Naive thymus-derived CD8-positive, alpha-beta T cell (primary cell): ENCODE measurements at regions not wholly inside any gene's neighbourhood (a gene's known extent, or its start where the extent isn't known, plus 50 kb on each side); places are given as distances from the start of the nearest gene placed in this dataset.
A peak's percentile ranks its signal among the peaks of the same experiment; 100 is the strongest.

ENCODE experiments used
- ATAC-seq, 2 donors: fragments of 150-1000 bp; cut with Tn5 transposase in 1 of 2; sonication (Bioruptor Pico), chemical (Tn5 transposase) in 1 of 2; 1 replicate in 1 of 2; 2 replicates in 1 of 2; pipeline ENCODE4 v1.10.0; 2021; ENCODE audit warnings: mild to moderate bottlenecking in 2 of 2, moderate library complexity in 2 of 2
- POLR2A ChIA-PET: fragments of 350-600 bp; sonication (Branson Sonifier 250); formaldehyde crosslinking; loops from one replicate; lab custom pipeline; 2021; ENCODE audit warnings: antibody characterized with exemption; lab: Charles Lee
- DNase-seq, 10 donors: peaks; one replicate each; pipeline versions ENCODE4 v3.0.0 to v3.0.0-alpha.2; 2020 to 2022
- H3K27ac Mint-ChIP-seq, 10 donors: one replicate each; pipeline ENCODE4 v1.8.0; 2020 to 2022; ENCODE audit warnings: mild to moderate bottlenecking in 10 of 10, mixed read lengths in 10 of 10, moderate library complexity in 4 of 10, inconsistent platforms in 1 of 10
- H3K27me3 Mint-ChIP-seq, 5 donors: one replicate each; pipeline ENCODE4 v1.8.0; 2021 to 2022; ENCODE audit warnings: mixed read lengths in 5 of 5
- H3K36me3 Mint-ChIP-seq, 3 donors: one replicate each; pipeline ENCODE4 v1.8.0; 2020 to 2022; ENCODE audit warnings: mixed read lengths in 3 of 3, mild to moderate bottlenecking in 2 of 3, inconsistent platforms in 1 of 3
- H3K4me1 Mint-ChIP-seq, 4 donors: one replicate each; pipeline ENCODE4 v1.8.0; 2021 to 2022; ENCODE audit warnings: mixed read lengths in 4 of 4
- H3K4me3 Mint-ChIP-seq, 10 donors: one replicate each; pipeline ENCODE4 v1.8.0; 2020 to 2022; ENCODE audit warnings: mild to moderate bottlenecking in 10 of 10, mixed read lengths in 10 of 10, moderate library complexity in 6 of 10, inconsistent platforms in 1 of 10
- H3K9me3 Mint-ChIP-seq, 9 donors: one replicate each; pipeline ENCODE4 v1.8.0; 2020 to 2022; ENCODE audit warnings: mixed read lengths in 9 of 9, mild to moderate bottlenecking in 3 of 9, inconsistent platforms in 1 of 9, moderate library complexity in 1 of 9

DNA sequence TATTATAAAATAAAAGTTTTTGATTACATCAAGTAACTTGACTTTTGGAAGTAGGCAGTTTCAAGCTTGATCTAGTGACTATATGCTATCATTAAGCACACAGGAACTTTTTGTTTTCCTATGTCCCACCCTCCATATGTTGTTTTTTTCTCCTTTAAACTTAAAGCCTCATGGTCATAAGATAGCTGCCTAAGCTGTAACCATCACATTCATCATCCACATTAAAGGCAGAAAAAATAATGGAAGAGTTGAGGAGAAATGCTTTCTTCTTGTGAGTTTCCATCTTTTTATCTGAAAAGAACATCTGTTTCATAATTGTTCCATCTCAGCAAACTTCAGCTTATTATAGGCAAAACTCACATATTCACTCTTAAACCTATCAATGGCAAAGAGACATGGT, 630.4 kb downstream of the STK39 start:
- H3K27ac Mint-ChIP-seq = no peak overlapping the region
- H3K9me3 Mint-ChIP-seq = peaks cover 0 to 7% (median 0%) of the 10 kb centered on the region in 9 donors
- H3K4me1 Mint-ChIP-seq = no peaks in the 10 kb centered on the region
- POLR2A ChIA-PET = no interaction called here
- no peak for DNase-seq
- peaks cover 0 to 4% (median 0%) of the 10 kb centered on the region in 5 donors for H3K27me3 Mint-ChIP-seq
- H3K36me3 Mint-ChIP-seq = no peaks in the 10 kb centered on the region
- ATAC-seq = no peak
- H3K4me3 Mint-ChIP-seq = no peak overlapping the region

- Mint-ChIP-seq H3K4me1 (no peaks in the 10 kb centered on the region), H3K36me3 (no peaks in the 10 kb centered on the region), H3K27me3 (peaks cover 0 to 5% (median 0%) of the 10 kb centered on the region in 5 donors), H3K9me3 (peaks cover 0 to 4% (median 0%) of the 10 kb centered on the region in 9 donors), H3K27ac (no peak overlapping the region), H3K4me3 (no peak overlapping the region)
- ATAC-seq = no peak
- POLR2A ChIA-PET = no interaction called here
- DNase-seq = no peak
Measured at GRCh38 chr2:167613471-167613870, 633.9 kb downstream of the STK39 start.

- POLR2A ChIA-PET = no interaction called here
- Mint-ChIP-seq H3K27me3 (peaks cover 0 to 5% (median 0%) of the 10 kb centered on the region in 5 donors), H3K4me1 (no peaks in the 10 kb centered on the region), H3K27ac (no peak overlapping the region), H3K36me3 (no peaks in the 10 kb centered on the region), H3K4me3 (no peak overlapping the region), H3K9me3 (peaks cover 0 to 4% (median 0%) of the 10 kb centered on the region in 9 donors)
- ATAC-seq (no peak), DNase-seq (no peak)
Measured at GRCh38 chr2:167608487-167608886, 638.9 kb downstream of the STK39 start.

DNA sequence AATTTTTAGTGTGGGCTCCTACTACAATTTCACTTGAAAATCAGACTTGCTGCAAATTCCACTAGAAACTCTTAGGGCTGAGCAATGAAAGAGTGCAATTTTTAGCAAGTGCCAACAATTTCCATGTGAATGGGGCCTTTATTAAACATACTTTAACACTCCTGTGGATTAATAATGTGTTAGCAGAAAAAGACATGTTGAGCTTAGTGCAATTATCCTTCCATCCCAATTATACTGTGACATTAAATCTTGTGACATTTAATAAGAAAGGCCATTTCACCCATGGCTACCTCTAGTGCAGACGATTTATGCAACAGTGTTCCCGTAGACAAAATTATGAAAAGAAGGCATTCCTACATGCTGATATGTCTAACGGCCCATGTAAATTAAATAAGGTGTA, 639.7 kb downstream of the STK39 start:
- Mint-ChIP-seq H3K27ac (no peak overlapping the region), H3K27me3 (peaks cover 0 to 5% (median 0%) of the 10 kb centered on the region in 5 donors), H3K4me1 (no peaks in the 10 kb centered on the region), H3K4me3 (no peak overlapping the region), H3K9me3 (peaks cover 0 to 4% (median 0%) of the 10 kb centered on the region in 9 donors), H3K36me3 (no peaks in the 10 kb centered on the region)
- no peak for DNase-seq
- POLR2A ChIA-PET = no interaction called here
- ATAC-seq = no peak

DNA sequence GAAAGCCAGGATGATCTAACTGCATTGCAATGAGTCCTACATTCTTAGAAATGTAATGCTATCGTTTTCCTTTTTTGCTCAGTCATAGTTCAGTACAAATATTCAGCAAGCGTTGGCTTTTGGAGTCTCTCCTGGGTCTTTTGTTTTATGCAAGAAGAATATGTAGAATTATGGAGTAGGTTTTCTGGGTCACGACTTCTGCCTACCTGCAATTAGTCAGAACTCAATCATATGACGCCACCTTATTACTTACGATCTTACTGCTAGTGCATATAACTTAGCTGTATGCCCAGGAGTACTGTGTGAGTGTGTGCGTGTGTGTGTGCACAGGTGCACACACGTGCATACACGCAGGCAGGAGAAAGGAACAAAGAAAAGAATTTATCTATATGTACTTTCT, 640.2 kb downstream of the STK39 start:
- POLR2A ChIA-PET = no interaction called here
- Mint-ChIP-seq H3K4me1 (no peaks in the 10 kb centered on the region), H3K27me3 (peaks cover 0 to 5% (median 0%) of the 10 kb centered on the region in 5 donors)

DNA sequence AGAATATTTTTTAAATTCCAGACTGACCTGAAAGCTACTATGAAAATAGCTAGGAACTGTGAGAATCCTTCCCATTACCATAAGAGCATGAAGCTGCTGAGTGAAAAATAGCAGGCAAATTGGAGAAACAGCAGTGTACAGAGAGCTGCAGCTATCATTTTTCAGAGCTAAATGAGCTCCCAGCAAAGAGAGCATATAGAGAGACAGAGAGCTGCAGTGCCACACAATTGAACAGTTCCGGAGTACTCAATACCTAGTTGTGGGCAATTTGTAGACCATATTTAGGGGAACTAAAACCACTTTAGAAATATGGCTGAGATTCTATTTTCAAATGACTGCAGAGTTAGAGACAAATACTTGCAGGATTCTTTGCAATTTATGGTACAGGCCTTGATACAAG, 645.3 kb downstream of the STK39 start:
- DNase-seq (no peak), ATAC-seq (no peak)
- no peak overlapping the region for H3K27ac Mint-ChIP-seq
- no peaks in the 10 kb centered on the region for H3K36me3 Mint-ChIP-seq
- H3K27me3 Mint-ChIP-seq = peaks cover 0 to 2% (median 0%) of the 10 kb centered on the region in 5 donors
- H3K9me3 Mint-ChIP-seq = peaks cover 0 to 4% (median 0%) of the 10 kb centered on the region in 9 donors
- H3K4me1 Mint-ChIP-seq = no peaks in the 10 kb centered on the region
- POLR2A ChIA-PET = no interaction called here
- H3K4me3 Mint-ChIP-seq = no peak overlapping the region

More for the DNA sequence above, 640.2 kb downstream of the STK39 start:
- Mint-ChIP-seq H3K4me3 (no peak overlapping the region), H3K9me3 (peaks cover 0 to 4% (median 0%) of the 10 kb centered on the region in 9 donors), H3K27ac (no peak overlapping the region), H3K36me3 (no peaks in the 10 kb centered on the region)
- DNase-seq (no peak), ATAC-seq (no peak)

GRCh38 chr2:167599219-167599618, 648.2 kb downstream of the STK39 start:
- no peaks in the 10 kb centered on the region for H3K36me3 Mint-ChIP-seq
- DNase-seq (no peak), ATAC-seq (no peak)
- peaks cover 0 to 4% (median 0%) of the 10 kb centered on the region in 9 donors for H3K9me3 Mint-ChIP-seq
- no peak overlapping the region for H3K4me3 Mint-ChIP-seq
- H3K4me1 Mint-ChIP-seq = peaks cover 0 to 4% (median 0%) of the 10 kb centered on the region in 4 donors
- POLR2A ChIA-PET = no interaction called here
- H3K27ac Mint-ChIP-seq = no peak overlapping the region
- H3K27me3 Mint-ChIP-seq = peaks cover 0 to 2% (median 0%) of the 10 kb centered on the region in 5 donors

GRCh38 chr2:167595839-167596471, 651.4 kb downstream of the STK39 start:
- POLR2A ChIA-PET = no interaction called here
- no peak overlapping the region for H3K27ac Mint-ChIP-seq

DNA sequence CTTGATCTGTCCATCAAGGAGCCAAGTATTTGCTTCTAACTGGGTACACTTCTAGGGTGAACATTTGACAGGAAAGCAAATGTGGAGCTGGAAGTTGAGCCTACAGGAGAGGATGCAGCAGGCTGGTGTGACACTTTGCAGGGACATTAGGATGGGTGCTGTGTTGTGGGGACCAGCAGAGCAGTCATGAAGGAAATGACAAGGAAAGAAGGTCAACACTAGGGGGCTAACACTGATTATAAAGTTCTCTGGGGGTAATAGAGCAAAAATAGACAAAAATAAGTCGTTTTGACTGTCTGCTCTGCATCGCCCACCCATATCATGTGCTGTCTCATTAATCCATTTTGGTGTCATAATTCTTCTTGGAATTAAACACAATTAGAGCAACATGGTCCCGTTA, 652.4 kb downstream of the STK39 start:
- Mint-ChIP-seq H3K9me3 (peaks cover 0 to 3% (median 0%) of the 10 kb centered on the region in 9 donors), H3K4me3 (no peak overlapping the region), H3K36me3 (no peaks in the 10 kb centered on the region), H3K27me3 (peaks cover 0 to 4% (median 0%) of the 10 kb centered on the region in 5 donors), H3K4me1 (peaks cover 0 to 4% (median 0%) of the 10 kb centered on the region in 4 donors), H3K27ac (no peak overlapping the region)
- ATAC-seq (no peak), DNase-seq (no peak)
- POLR2A ChIA-PET = no interaction called here

More at GRCh38 chr2:167595839-167596471, 651.4 kb downstream of the STK39 start:
- ATAC-seq = no peak
- no peak for DNase-seq
- Mint-ChIP-seq H3K27me3 (peaks cover 0 to 2% (median 0%) of the 10 kb centered on the region in 5 donors), H3K4me1 (peaks cover 0 to 4% (median 0%) of the 10 kb centered on the region in 4 donors), H3K4me3 (peak overlapping the region in 2 of 10 donors; percentile 11 to 32), H3K36me3 (no peaks in the 10 kb centered on the region), H3K9me3 (peaks cover 0 to 3% (median 0%) of the 10 kb centered on the region in 9 donors)

DNA sequence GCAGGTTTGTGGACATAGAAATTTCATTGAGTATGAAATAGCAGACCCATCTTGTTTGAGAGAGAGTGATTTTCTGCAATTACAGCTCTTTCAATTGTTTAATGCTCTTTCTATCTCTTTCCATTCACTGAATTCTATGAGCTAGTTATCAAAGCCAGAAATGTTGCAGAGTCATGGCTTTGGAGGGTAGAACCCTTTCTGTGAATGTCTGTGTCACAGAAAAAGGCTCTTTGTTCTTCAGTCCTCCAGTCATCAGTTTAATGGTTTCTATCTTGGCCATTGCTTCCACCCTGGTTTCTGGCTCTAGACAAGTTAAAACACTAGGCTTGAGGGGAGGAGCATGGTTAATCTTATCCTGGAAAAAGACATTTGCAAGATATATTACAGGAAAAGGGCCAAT, 655.0 kb downstream of the STK39 start:
- Mint-ChIP-seq H3K4me1 (peaks cover 0 to 4% (median 0%) of the 10 kb centered on the region in 4 donors), H3K9me3 (peaks cover 0 to 3% (median 0%) of the 10 kb centered on the region in 9 donors), H3K4me3 (no peak overlapping the region), H3K27ac (no peak overlapping the region), H3K27me3 (peaks cover 0 to 4% (median 0%) of the 10 kb centered on the region in 5 donors), H3K36me3 (no peaks in the 10 kb centered on the region)
- no peak for DNase-seq
- ATAC-seq = no peak
- POLR2A ChIA-PET = no interaction called here

- DNase-seq = no peak
- H3K9me3 Mint-ChIP-seq = no peaks in the 10 kb centered on the region
- H3K36me3 Mint-ChIP-seq = no peaks in the 10 kb centered on the region
- peaks cover 0 to 3% (median 0%) of the 10 kb centered on the region in 5 donors for H3K27me3 Mint-ChIP-seq
- no peak overlapping the region for H3K27ac Mint-ChIP-seq
- H3K4me1 Mint-ChIP-seq = no peaks in the 10 kb centered on the region
- ATAC-seq = peak in 1 of 2 donors; percentile 25
- no peak overlapping the region for H3K4me3 Mint-ChIP-seq
- POLR2A ChIA-PET = no interaction called here
Measured at GRCh38 chr2:167582619-167583018, 664.8 kb downstream of the STK39 start.

GRCh38 chr2:167581961-167582574, 665.3 kb downstream of the STK39 start:
- Mint-ChIP-seq H3K4me3 (no peak overlapping the region), H3K4me1 (no peaks in the 10 kb centered on the region), H3K9me3 (no peaks in the 10 kb centered on the region), H3K27ac (no peak overlapping the region), H3K27me3 (peaks cover 0 to 3% (median 0%) of the 10 kb centered on the region in 5 donors), H3K36me3 (no peaks in the 10 kb centered on the region)
- DNase-seq (no peak), ATAC-seq (no peak)
- POLR2A ChIA-PET = no interaction called here

- no peak overlapping the region for H3K27ac Mint-ChIP-seq
- H3K4me3 Mint-ChIP-seq = no peak overlapping the region
- no peak for ATAC-seq
- DNase-seq = no peak
- H3K27me3 Mint-ChIP-seq = peaks cover 0 to 3% (median 0%) of the 10 kb centered on the region in 5 donors
- POLR2A ChIA-PET = no interaction called here
- H3K36me3 Mint-ChIP-seq = no peaks in the 10 kb centered on the region
- H3K4me1 Mint-ChIP-seq = no peaks in the 10 kb centered on the region
- no peaks in the 10 kb centered on the region for H3K9me3 Mint-ChIP-seq
Measured at GRCh38 chr2:167579826-167580225, 667.6 kb downstream of the STK39 start.
